ENCODE measurements at regions not wholly inside any gene's neighbourhood (a gene's known extent, or its start where the extent isn't known, plus 50 kb on each side); places are given as distances from the start of the nearest gene placed in this dataset.

DNA sequence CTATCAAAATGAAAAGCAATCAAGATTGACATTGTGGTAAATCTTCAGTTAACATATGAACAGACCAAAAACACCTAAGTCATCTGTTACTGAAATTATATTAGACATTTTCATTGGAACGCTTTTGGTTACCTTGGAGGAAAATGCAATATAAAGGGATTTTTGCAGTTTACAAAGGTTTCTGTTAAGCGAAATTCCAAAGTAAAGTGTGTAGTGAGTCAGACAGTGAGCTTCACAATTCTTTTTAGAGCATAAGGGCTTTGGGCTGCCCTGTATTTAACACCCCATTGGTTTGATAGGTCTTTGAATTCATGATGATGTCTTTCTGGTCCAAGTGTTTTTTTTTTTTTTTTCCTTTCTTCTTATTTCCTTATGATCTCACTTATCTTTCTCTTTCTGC is 462.8 kb downstream of the EDEM1 start:
- ChIA-PET POLR2A (ENCODE audit: unreplicated experiment) (no interaction called here), CTCF (no interaction called here)
- Histone ChIP-seq H3K9me2 (ENCODE audit: insufficient read depth) (no peaks in the 10 kb centered on the region), H3F3A (ENCODE audit: insufficient read depth, low read depth) (no peaks in the 10 kb centered on the region), H3K4me3 (no peak overlapping the region), H3K4me1 (replicated peaks; ENCODE audit: insufficient read depth) (no peaks in the 10 kb centered on the region), H3K4me2 (no peak overlapping the region), H3K36me3 (ENCODE audit: low read depth) (no peaks in the 10 kb centered on the region), H2AFZ (no peak overlapping the region), H4K20me1 (ENCODE audit: insufficient read depth) (no peaks in the 10 kb centered on the region), H3K27ac (no peak overlapping the region), H3K9me3 (ENCODE audit: insufficient read depth, low read depth) (no peaks in the 10 kb centered on the region), H3K79me2 (ENCODE audit: low read depth) (no peaks in the 10 kb centered on the region), H3K27me3 (ENCODE audit: insufficient read depth, low read depth) (no peaks in the 10 kb centered on the region)
- DNase-seq, result no peak
- TF ChIP-seq EZH2 (IDR thresholded peaks at IDR 0.05; ENCODE audit: low read depth) (no peak), CTCF (conservative IDR thresholded peaks at IDR 0.05) (no peak)
- BruUV-seq (replicated peaks), result no TSS peak
- intact Hi-C loops (cut with micrococcal nuclease; ENCODE audit: unreplicated experiment), result no loop called here

DNA sequence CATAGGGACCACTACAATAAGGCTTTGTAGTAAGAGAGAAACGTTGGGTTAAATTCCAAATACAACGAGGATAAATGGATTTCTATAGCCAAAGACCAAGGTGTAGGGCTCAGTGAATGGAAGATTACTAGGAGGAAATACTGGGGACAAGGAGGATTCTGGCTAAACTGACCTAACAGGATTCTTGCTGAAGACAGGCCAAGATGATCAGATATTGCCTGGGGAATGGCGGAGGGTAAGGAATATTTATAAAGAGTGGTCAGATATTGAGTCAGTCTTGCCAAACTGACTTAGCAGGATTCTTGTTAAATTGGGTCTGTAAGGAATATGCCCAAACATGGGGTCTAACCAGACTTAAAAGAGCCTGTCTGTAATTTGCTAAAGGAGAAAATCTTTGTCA is 463.8 kb downstream of the EDEM1 start:
- Histone ChIP-seq H3K4me2 (no peak overlapping the region), H3K27ac (no peak overlapping the region), H3K36me3 (ENCODE audit: low read depth) (no peaks in the 10 kb centered on the region), H3K9me2 (ENCODE audit: insufficient read depth) (no peaks in the 10 kb centered on the region), H2AFZ (peak overlapping the region; percentile 19; the same call in 1 of the 2 replicates), H3F3A (ENCODE audit: insufficient read depth, low read depth) (no peaks in the 10 kb centered on the region), H3K27me3 (ENCODE audit: insufficient read depth, low read depth) (no peaks in the 10 kb centered on the region), H3K4me3 (no peak overlapping the region), H3K79me2 (ENCODE audit: low read depth) (no peaks in the 10 kb centered on the region), H4K20me1 (ENCODE audit: insufficient read depth) (no peaks in the 10 kb centered on the region), H3K4me1 (replicated peaks; ENCODE audit: insufficient read depth) (no peaks in the 10 kb centered on the region), H3K9me3 (ENCODE audit: insufficient read depth, low read depth) (no peaks in the 10 kb centered on the region)
- no peak for TF ChIP-seq EZH2 (IDR thresholded peaks at IDR 0.05; ENCODE audit: low read depth)
- no peak for TF ChIP-seq CTCF (conservative IDR thresholded peaks at IDR 0.05)
- POLR2A ChIA-PET (ENCODE audit: unreplicated experiment), result no interaction called here
- CTCF ChIA-PET, result no interaction called here
- no peak for DNase-seq
- intact Hi-C loops (cut with micrococcal nuclease; ENCODE audit: unreplicated experiment), result no loop called here
- no TSS peak for BruUV-seq (replicated peaks)

DNA sequence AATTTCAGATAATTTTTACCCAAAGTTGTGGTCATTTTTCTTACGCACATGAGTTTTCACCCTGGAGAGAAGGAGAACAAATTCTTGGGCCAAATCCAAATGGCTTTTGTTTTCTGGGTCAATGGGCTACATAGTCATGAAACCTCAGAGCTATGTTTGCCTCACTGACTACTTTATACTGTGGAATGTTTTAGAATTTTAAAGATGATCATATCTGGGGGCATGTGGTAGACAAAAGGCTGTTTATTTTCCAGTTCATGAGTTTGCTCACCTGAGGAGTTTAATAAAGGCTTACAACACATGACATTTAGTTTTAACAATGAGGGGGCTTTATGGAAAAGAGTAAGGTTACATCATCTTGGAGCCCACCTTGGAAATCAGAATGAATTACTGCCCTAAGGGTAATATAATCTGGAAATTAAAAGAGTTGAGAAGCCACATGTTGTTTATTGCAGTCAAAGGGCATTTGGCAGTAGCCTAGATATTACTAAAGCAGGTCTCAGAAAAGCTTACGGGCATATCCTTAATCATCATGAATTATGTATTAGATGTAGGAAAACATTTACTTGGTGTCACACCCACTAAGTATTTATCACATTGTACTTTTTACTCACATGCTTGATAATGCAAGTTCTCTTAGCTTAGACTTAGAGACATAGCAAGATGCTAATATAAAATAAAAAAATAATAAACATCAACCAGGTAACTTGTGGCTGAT is 466.1 kb downstream of the EDEM1 start:
- Histone ChIP-seq H3K4me2 (no peak overlapping the region), H3F3A (ENCODE audit: insufficient read depth, low read depth) (no peaks in the 10 kb centered on the region), H3K9me2 (ENCODE audit: insufficient read depth) (no peaks in the 10 kb centered on the region), H3K4me1 (replicated peaks; ENCODE audit: insufficient read depth) (no peaks in the 10 kb centered on the region), H3K79me2 (ENCODE audit: low read depth) (no peaks in the 10 kb centered on the region), H3K27me3 (ENCODE audit: insufficient read depth, low read depth) (no peaks in the 10 kb centered on the region), H2AFZ (no peak overlapping the region), H3K9me3 (ENCODE audit: insufficient read depth, low read depth) (no peaks in the 10 kb centered on the region), H4K20me1 (ENCODE audit: insufficient read depth) (no peaks in the 10 kb centered on the region), H3K36me3 (ENCODE audit: low read depth) (no peaks in the 10 kb centered on the region), H3K4me3 (no peak overlapping the region), H3K27ac (no peak overlapping the region)
- no peak for DNase-seq
- no TSS peak for BruUV-seq (replicated peaks)
- POLR2A ChIA-PET (ENCODE audit: unreplicated experiment), result no interaction called here
- CTCF ChIA-PET, result no interaction called here
- TF ChIP-seq EZH2 (IDR thresholded peaks at IDR 0.05; ENCODE audit: low read depth), result no peak
- TF ChIP-seq CTCF (conservative IDR thresholded peaks at IDR 0.05), result no peak
- intact Hi-C loops (cut with micrococcal nuclease; ENCODE audit: unreplicated experiment), result no loop called here
